ENCODE measurements at regions not wholly inside any gene's neighbourhood (a gene's known extent, or its start where the extent isn't known, plus 50 kb on each side); places are given as distances from the start of the nearest gene placed in this dataset.

DNA sequence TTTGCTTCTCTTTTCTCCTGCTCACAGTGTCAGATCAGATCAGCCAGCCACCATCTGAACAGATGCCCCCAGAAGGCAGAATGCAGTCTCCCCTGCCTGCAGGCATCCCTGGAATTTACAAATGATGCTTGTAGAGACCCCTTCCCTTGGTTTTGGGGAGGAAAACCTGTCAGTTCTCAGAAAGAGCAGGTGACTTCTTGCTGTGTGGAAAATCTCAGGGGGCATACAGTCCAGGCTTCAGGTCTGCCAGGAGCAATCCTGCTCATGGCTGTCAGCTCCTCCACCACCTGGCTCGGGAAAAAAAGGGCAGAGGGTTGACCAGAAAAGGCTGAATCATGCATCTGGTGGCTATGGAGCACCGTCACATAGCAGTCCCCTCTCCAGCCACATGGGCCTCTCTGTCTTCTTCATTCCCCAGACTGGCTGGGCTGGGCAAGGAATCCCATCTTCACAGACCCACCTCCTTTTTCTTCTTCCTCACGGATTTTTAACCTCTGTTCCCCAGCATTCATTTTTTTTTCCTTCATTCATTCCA is 107.0 kb downstream of the KCNF1 start:
- no peak overlapping the region for H2BK15ac ChIP-seq (ENCODE audit: low read depth, low read length)
- 40% methylated on average over 1 of the region's 3 CpGs; no CpG with 5 or more reads in 1 of the 2 experiments for WGBS, 2 experiments (ENCODE audit: extremely low coverage in 2 of 2, insufficient read length in 1 of 2)
- no peaks in the 10 kb centered on the region for H3K4me1 ChIP-seq (ENCODE audit: control insufficient read depth, insufficient read depth, low read length)
- H3K4ac ChIP-seq (ENCODE audit: low read depth, low read length) = no peak overlapping the region
- H3K9me1 ChIP-seq (ENCODE audit: insufficient read depth, low read length) = no peaks in the 10 kb centered on the region
- H4K91ac ChIP-seq (ENCODE audit: insufficient read depth, low read depth, low read length) = no peak overlapping the region
- H4K5ac ChIP-seq (ENCODE audit: low read depth, low read length) = no peak overlapping the region
- no peak overlapping the region for H2AK5ac ChIP-seq (ENCODE audit: low read depth, low read length)
- H3K4me2 ChIP-seq (ENCODE audit: low read depth, low read length) = no peak overlapping the region
- no peaks in the 10 kb centered on the region for H3K36me3 ChIP-seq (ENCODE audit: control insufficient read depth, insufficient read depth, low read length)
- H3K9ac ChIP-seq (ENCODE audit: low read depth, low read length) = no peak overlapping the region
- dilution Hi-C loops (cut with HindIII; ENCODE audit: low sequenced_read_pairs, unreplicated experiment) (no loop called here), intact Hi-C loops (cut with micrococcal nuclease) (no loop called here), in situ Hi-C loops (cut with MboI; ENCODE audit: low sequenced_read_pairs) (no loop called here)
- ChIA-PET POLR2A (ENCODE audit: unreplicated experiment) (no interaction called here), CTCF (no interaction called here)
- H3K9me3 ChIP-seq (ENCODE audit: control insufficient read depth, insufficient read depth, low read length) = no peaks in the 10 kb centered on the region
- H2BK120ac ChIP-seq (ENCODE audit: low read depth, low read length) = no peak overlapping the region
- H3K14ac ChIP-seq (replicated peaks; ENCODE audit: low read depth, low read length) = no peak overlapping the region
- TF ChIP-seq FOS (IDR thresholded peaks at IDR 0.05; ENCODE audit: low read depth, low read length) (no peak), NFE2L2 (IDR thresholded peaks at IDR 0.05; ENCODE audit: low read depth, low read length) (no peak), RFX5 (IDR thresholded peaks at IDR 0.05; ENCODE audit: low read depth, low read length) (no peak), CEBPB (IDR thresholded peaks at IDR 0.05; ENCODE audit: low read depth, low read length) (no peak), POLR2A (IDR thresholded peaks at IDR 0.05; ENCODE audit: low read depth, low read length) (no peak), MAFK (IDR thresholded peaks at IDR 0.05; ENCODE audit: low read depth, low read length) (no peak), USF2 (IDR thresholded peaks at IDR 0.05; ENCODE audit: low read depth, low read length) (no peak), RAD21 (IDR thresholded peaks at IDR 0.05; ENCODE audit: low read length) (no peak)
- TF ChIP-seq, protein P1, sequence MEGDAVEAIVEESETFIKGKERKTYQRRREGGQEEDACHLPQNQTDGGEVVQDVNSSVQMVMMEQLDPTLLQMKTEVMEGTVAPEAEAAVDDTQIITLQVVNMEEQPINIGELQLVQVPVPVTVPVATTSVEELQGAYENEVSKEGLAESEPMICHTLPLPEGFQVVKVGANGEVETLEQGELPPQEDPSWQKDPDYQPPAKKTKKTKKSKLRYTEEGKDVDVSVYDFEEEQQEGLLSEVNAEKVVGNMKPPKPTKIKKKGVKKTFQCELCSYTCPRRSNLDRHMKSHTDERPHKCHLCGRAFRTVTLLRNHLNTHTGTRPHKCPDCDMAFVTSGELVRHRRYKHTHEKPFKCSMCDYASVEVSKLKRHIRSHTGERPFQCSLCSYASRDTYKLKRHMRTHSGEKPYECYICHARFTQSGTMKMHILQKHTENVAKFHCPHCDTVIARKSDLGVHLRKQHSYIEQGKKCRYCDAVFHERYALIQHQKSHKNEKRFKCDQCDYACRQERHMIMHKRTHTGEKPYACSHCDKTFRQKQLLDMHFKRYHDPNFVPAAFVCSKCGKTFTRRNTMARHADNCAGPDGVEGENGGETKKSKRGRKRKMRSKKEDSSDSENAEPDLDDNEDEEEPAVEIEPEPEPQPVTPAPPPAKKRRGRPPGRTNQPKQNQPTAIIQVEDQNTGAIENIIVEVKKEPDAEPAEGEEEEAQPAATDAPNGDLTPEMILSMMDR (conservative IDR thresholded peaks at IDR 0.05; ENCODE audit: low read depth, low read length) = no peak
- H4K8ac ChIP-seq (ENCODE audit: low read depth in 2 of 2, low read length in 2 of 2) = no peak overlapping the region
- no peak overlapping the region for H2BK5ac ChIP-seq (ENCODE audit: low read depth, low read length, poor library complexity, severe bottlenecking)
- peaks cover 51% of the 10 kb centered on the region for H3K27me3 ChIP-seq (ENCODE audit: control insufficient read depth, insufficient read depth, low read length)
- DNase-seq (no peak), ATAC-seq (ENCODE audit: low read depth) (no peak)
- no peak overlapping the region for H3K56ac ChIP-seq (ENCODE audit: extremely low read depth, insufficient read depth, low read length)
- no peak overlapping the region for H3K23ac ChIP-seq (ENCODE audit: low read depth, low read length)
- H4K20me1 ChIP-seq (ENCODE audit: insufficient read depth, low read length) = no peaks in the 10 kb centered on the region
- no peak overlapping the region for H2AFZ ChIP-seq (replicated peaks; ENCODE audit: low read length, poor library complexity)
- no TSS peak for BruUV-seq (replicated peaks)
- H2AK9ac ChIP-seq (replicated peaks; ENCODE audit: low read depth, low read length, poor library complexity) = no peak overlapping the region
- H3K79me1 ChIP-seq (ENCODE audit: low read depth in 1 of 2, low read length in 2 of 2) = no peaks in the 10 kb centered on the region
- no peak overlapping the region for H3K18ac ChIP-seq (ENCODE audit: low read depth, low read length)
- no peak overlapping the region for H3K4me3 ChIP-seq (ENCODE audit: insufficient read depth, low read depth, low read length)
- no peak overlapping the region for H2BK20ac ChIP-seq (ENCODE audit: low read depth, low read length)
- no peak overlapping the region for H3K27ac ChIP-seq (ENCODE audit: insufficient read depth, low read length)
